Keratinocyte (primary cell): ENCODE measurements at regions not wholly inside any gene's neighbourhood (a gene's known extent, or its start where the extent isn't known, plus 50 kb on each side); places are given as distances from the start of the nearest gene placed in this dataset.
"Not testable (repeated sequence)": the region's sequence is repeated elsewhere in the genome, so short reads cannot be mapped to it uniquely, and the experiment has no call there.

ENCODE experiments used
- EZH2 ChIP-seq: IDR thresholded peaks from one replicate; pipeline ENCODE4 v1.6.1; 2012; ENCODE audit warnings: inconsistent platforms, mild to moderate bottlenecking, low read length, moderate library complexity
- TF ChIP-seq, protein P1 (sequence below), 3 experiments: IDR thresholded peaks in 1 of 3; conservative IDR thresholded peaks in 1 of 3; optimal IDR thresholded peaks in 1 of 3; 2 replicates in 2 of 3; 3 replicates in 1 of 3; pipeline versions ENCODE3 to v1.5.1; 2011; ENCODE audit warnings: low read length in 3 of 3, mild to moderate bottlenecking in 3 of 3, moderate library complexity in 2 of 3, control low read depth in 1 of 3, inconsistent platforms in 1 of 3; ENCODE audit not compliant: insufficient read depth in 2 of 3; ENCODE audit errors: extremely low read depth in 1 of 3

DNA sequence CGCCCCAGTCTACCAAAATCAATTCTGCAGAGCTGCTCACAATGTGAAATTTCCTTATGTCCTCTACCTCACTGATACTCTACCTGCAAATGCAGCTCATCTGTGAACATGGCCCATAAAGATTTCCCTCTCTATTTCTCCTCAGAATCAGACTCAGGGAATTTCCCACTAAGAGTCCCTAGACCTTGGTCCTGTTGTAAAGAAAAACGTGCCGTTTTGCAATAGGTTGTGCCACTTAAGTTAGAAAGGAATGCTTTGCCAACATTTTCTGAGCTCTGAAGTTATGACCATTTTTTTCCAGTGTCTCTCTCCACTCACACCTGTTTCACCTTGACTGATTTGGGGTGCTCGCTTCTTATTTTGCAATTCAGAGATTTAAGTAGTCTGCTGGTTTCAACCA lies 100.7 kb downstream of the SPDYE17 start:
- TF ChIP-seq, protein P1, sequence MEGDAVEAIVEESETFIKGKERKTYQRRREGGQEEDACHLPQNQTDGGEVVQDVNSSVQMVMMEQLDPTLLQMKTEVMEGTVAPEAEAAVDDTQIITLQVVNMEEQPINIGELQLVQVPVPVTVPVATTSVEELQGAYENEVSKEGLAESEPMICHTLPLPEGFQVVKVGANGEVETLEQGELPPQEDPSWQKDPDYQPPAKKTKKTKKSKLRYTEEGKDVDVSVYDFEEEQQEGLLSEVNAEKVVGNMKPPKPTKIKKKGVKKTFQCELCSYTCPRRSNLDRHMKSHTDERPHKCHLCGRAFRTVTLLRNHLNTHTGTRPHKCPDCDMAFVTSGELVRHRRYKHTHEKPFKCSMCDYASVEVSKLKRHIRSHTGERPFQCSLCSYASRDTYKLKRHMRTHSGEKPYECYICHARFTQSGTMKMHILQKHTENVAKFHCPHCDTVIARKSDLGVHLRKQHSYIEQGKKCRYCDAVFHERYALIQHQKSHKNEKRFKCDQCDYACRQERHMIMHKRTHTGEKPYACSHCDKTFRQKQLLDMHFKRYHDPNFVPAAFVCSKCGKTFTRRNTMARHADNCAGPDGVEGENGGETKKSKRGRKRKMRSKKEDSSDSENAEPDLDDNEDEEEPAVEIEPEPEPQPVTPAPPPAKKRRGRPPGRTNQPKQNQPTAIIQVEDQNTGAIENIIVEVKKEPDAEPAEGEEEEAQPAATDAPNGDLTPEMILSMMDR (optimal IDR thresholded peaks at IDR 0.05 in 1 of 3, IDR thresholded peaks at IDR 0.05 in 1 of 3, conservative IDR thresholded peaks at IDR 0.05 in 1 of 3; ENCODE audit: extremely low read depth in 1 of 3, insufficient read depth in 2 of 3, low read length in 3 of 3), result not testable (repeated sequence)
- not testable (repeated sequence) for TF ChIP-seq EZH2
